Keratinocyte (primary cell): ENCODE measurements at regions not wholly inside any gene's neighbourhood (a gene's known extent, or its start where the extent isn't known, plus 50 kb on each side); places are given as distances from the start of the nearest gene placed in this dataset.

Experiments
- DNase-seq: peaks from one replicate; pipeline ENCODE4 v3.0.0-alpha.2; 2011; ENCODE audit warnings: low read depth, missing footprints, low spot score
- FAIRE-seq: peaks from 2 replicates; lab custom pipeline; 2011; peaks lifted over from hg19 to GRCh38; lab: Jason Lieb, UNC
- H2AFZ ChIP-seq: 2 replicates; pipeline ENCODE4 v1.6.0; 2012; ENCODE audit warnings: low read length, control low read depth, inconsistent platforms; ENCODE audit not compliant: control insufficient read depth
- H3K27ac ChIP-seq: 2 replicates; pipeline ENCODE4 v1.5.1; 2011; ENCODE audit warnings: low read length; ENCODE audit not compliant: control insufficient read depth, insufficient read depth
- H3K27me3 ChIP-seq: 3 replicates; pipeline ENCODE4 v1.6.0; 2011; ENCODE audit warnings: low read length; ENCODE audit not compliant: control insufficient read depth, insufficient read depth; ENCODE audit errors: extremely low read depth
- H3K36me3 ChIP-seq, 2 experiments: 2 replicates in 1 of 2; 3 replicates in 1 of 2; pipeline ENCODE4 v1.5.1; 2011; ENCODE audit warnings: low read length in 2 of 2, mild to moderate bottlenecking in 1 of 2; ENCODE audit not compliant: control insufficient read depth in 2 of 2, insufficient read depth in 2 of 2; ENCODE audit errors: extremely low read depth in 1 of 2
- H3K4me1 ChIP-seq: 3 replicates; pipeline ENCODE4 v1.5.1; 2011; ENCODE audit warnings: low read length; ENCODE audit not compliant: control insufficient read depth, insufficient read depth; ENCODE audit errors: extremely low read depth
- H3K4me2 ChIP-seq: 3 replicates; pipeline ENCODE4 v1.6.0; 2011; ENCODE audit warnings: low read depth, low read length; ENCODE audit not compliant: control insufficient read depth, insufficient read depth; ENCODE audit errors: extremely low read depth
- H3K4me3 ChIP-seq, 3 experiments: fragments of 200-600 bp in 1 of 3; sonication (generic) in 1 of 3; 2 replicates in 2 of 3; 3 replicates in 1 of 3; pipeline ENCODE4 v1.5.1; 2011 to 2016; ENCODE audit warnings: low read length in 3 of 3, mild to moderate bottlenecking in 3 of 3, control low read depth in 2 of 3, inconsistent platforms in 1 of 3, low read depth in 1 of 3, mixed read lengths in 1 of 3, mixed run types in 1 of 3, moderate library complexity in 1 of 3; ENCODE audit not compliant: control insufficient read depth in 2 of 3, insufficient read depth in 2 of 3; ENCODE audit errors: extremely low read depth in 1 of 3
- H3K79me2 ChIP-seq: 2 replicates; pipeline ENCODE4 v1.6.0; 2012; ENCODE audit warnings: low read length; ENCODE audit not compliant: control insufficient read depth, insufficient read depth
- H3K9ac ChIP-seq: 3 replicates; pipeline ENCODE4 v1.6.0; 2011; ENCODE audit warnings: low read length; ENCODE audit not compliant: control insufficient read depth, insufficient read depth; ENCODE audit errors: extremely low read depth
- H3K9me1 ChIP-seq: 3 replicates; pipeline ENCODE4 v1.6.0; 2011; ENCODE audit warnings: low read length; ENCODE audit not compliant: control insufficient read depth, insufficient read depth; ENCODE audit errors: extremely low read depth
- H3K9me3 ChIP-seq: 2 replicates; pipeline ENCODE4 v1.5.1; 2012; ENCODE audit warnings: low read depth, low read length; ENCODE audit not compliant: control insufficient read depth
- H4K20me1 ChIP-seq: 3 replicates; pipeline ENCODE4 v1.6.0; 2011; ENCODE audit warnings: low read length; ENCODE audit not compliant: control insufficient read depth, insufficient read depth; ENCODE audit errors: extremely low read depth
- CTCF ChIP-seq, 3 experiments: IDR thresholded peaks in 1 of 3; conservative IDR thresholded peaks in 1 of 3; optimal IDR thresholded peaks in 1 of 3; 2 replicates in 2 of 3; 3 replicates in 1 of 3; pipeline versions ENCODE3 to v1.5.1; 2011; ENCODE audit warnings: low read length in 3 of 3, mild to moderate bottlenecking in 3 of 3, moderate library complexity in 2 of 3, control low read depth in 1 of 3, inconsistent platforms in 1 of 3; ENCODE audit not compliant: insufficient read depth in 2 of 3; ENCODE audit errors: extremely low read depth in 1 of 3
- EZH2 ChIP-seq: IDR thresholded peaks from one replicate; pipeline ENCODE4 v1.6.1; 2012; ENCODE audit warnings: inconsistent platforms, mild to moderate bottlenecking, low read length, moderate library complexity
- dilution Hi-C: fragments of 300-500 bp; cut with MboI; formaldehyde crosslinking; loops from one replicate; pipeline ENCODE4 v1.7.0; 2020; ENCODE audit warnings: low sequenced_read_pairs; ENCODE audit not compliant: extremely low pct_ligation_motif_present

- Histone ChIP-seq H3K4me3 (no peak overlapping the region), H3K79me2 (no peaks in the 10 kb centered on the region), H3K27ac (no peak overlapping the region), H3K9me1 (no peaks in the 10 kb centered on the region), H3K4me1 (no peaks in the 10 kb centered on the region), H3K4me2 (no peak overlapping the region), H4K20me1 (no peaks in the 10 kb centered on the region), H3K36me3 (no peaks in the 10 kb centered on the region), H3K9ac (no peak overlapping the region), H3K27me3 (no peaks in the 10 kb centered on the region), H3K9me3 (no peaks in the 10 kb centered on the region), H2AFZ (no peak overlapping the region)
- FAIRE-seq (no peak), DNase-seq (no peak)
- no peak for TF ChIP-seq EZH2
- no peak for TF ChIP-seq CTCF (optimal IDR thresholded peaks at IDR 0.05 in 1 of 3, IDR thresholded peaks at IDR 0.05 in 1 of 3, conservative IDR thresholded peaks at IDR 0.05 in 1 of 3; ENCODE audit: extremely low read depth in 1 of 3, insufficient read depth in 2 of 3, low read length in 3 of 3)
- dilution Hi-C loops, result no loop called here
These were observed 125.3 kb upstream of the FAM9C start for GRCh38 chrX:13169684-13170083.

GRCh38 chrX:13168269-13168668 lies 123.8 kb upstream of the FAM9C start:
- Histone ChIP-seq H3K4me3 (no peak overlapping the region), H4K20me1 (no peaks in the 10 kb centered on the region), H3K9me1 (no peaks in the 10 kb centered on the region), H3K4me2 (no peak overlapping the region), H3K4me1 (no peaks in the 10 kb centered on the region), H3K79me2 (no peaks in the 10 kb centered on the region), H3K27me3 (no peaks in the 10 kb centered on the region), H3K36me3 (no peaks in the 10 kb centered on the region), H3K27ac (no peak overlapping the region), H2AFZ (no peak overlapping the region), H3K9ac (no peak overlapping the region), H3K9me3 (no peaks in the 10 kb centered on the region)
- TF ChIP-seq EZH2 (no peak), CTCF (optimal IDR thresholded peaks at IDR 0.05 in 1 of 3, IDR thresholded peaks at IDR 0.05 in 1 of 3, conservative IDR thresholded peaks at IDR 0.05 in 1 of 3; ENCODE audit: extremely low read depth in 1 of 3, insufficient read depth in 2 of 3, low read length in 3 of 3) (no peak)
- DNase-seq (no peak), FAIRE-seq (no peak)
- dilution Hi-C loops, result no loop called here
